ENCODE measurements at regions not wholly inside any gene's neighbourhood (a gene's known extent, or its start where the extent isn't known, plus 50 kb on each side); places are given as distances from the start of the nearest gene placed in this dataset.

- H3K4me1 Mint-ChIP-seq (ENCODE audit: low read depth) = no peaks in the 10 kb centered on the region
- TF ChIP-seq CTCF (IDR thresholded peaks at IDR 0.05; ENCODE audit: unreplicated experiment) = no peak
- peaks cover 3% of the 10 kb centered on the region for H3K9me3 Mint-ChIP-seq (ENCODE audit: low read depth)
- H3K27ac Mint-ChIP-seq = no peak overlapping the region
- H3K36me3 Mint-ChIP-seq (ENCODE audit: insufficient read depth) = peaks cover 9% of the 10 kb centered on the region
- DNase-seq (ENCODE audit: low spot score, unreplicated experiment) = no peak
- no peaks in the 10 kb centered on the region for H3K27me3 Mint-ChIP-seq
- H3K4me3 Mint-ChIP-seq (ENCODE audit: low read depth) = no peak overlapping the region
Measured at GRCh38 chr11:129267716-129268115, 75.6 kb upstream of the ARHGAP32 start.

GRCh38 chr11:129266536-129266935 lies 74.4 kb upstream of the ARHGAP32 start:
- peaks cover 3% of the 10 kb centered on the region for H3K9me3 Mint-ChIP-seq (ENCODE audit: low read depth)
- no peak overlapping the region for H3K27ac Mint-ChIP-seq
- H3K4me1 Mint-ChIP-seq (ENCODE audit: low read depth) = peaks cover under 1% of the 10 kb centered on the region
- H3K4me3 Mint-ChIP-seq (ENCODE audit: low read depth) = no peak overlapping the region
- no peaks in the 10 kb centered on the region for H3K27me3 Mint-ChIP-seq
- TF ChIP-seq CTCF (IDR thresholded peaks at IDR 0.05; ENCODE audit: unreplicated experiment) = no peak
- H3K36me3 Mint-ChIP-seq (ENCODE audit: insufficient read depth) = peaks cover 9% of the 10 kb centered on the region
- no peak for DNase-seq (ENCODE audit: low spot score, unreplicated experiment)

GRCh38 chr11:129265125-129265788 lies 73.1 kb upstream of the ARHGAP32 start:
- Mint-ChIP-seq H3K4me3 (ENCODE audit: low read depth) (no peak overlapping the region), H3K27me3 (no peaks in the 10 kb centered on the region), H3K4me1 (ENCODE audit: low read depth) (peaks cover 9% of the 10 kb centered on the region), H3K27ac (no peak overlapping the region), H3K9me3 (ENCODE audit: low read depth) (peaks cover 3% of the 10 kb centered on the region), H3K36me3 (ENCODE audit: insufficient read depth) (peaks cover 7% of the 10 kb centered on the region)
- no peak for TF ChIP-seq CTCF (IDR thresholded peaks at IDR 0.05; ENCODE audit: unreplicated experiment)
- no peak for DNase-seq (ENCODE audit: low spot score, unreplicated experiment)

GRCh38 chr11:129264114-129264513 lies 72.0 kb upstream of the ARHGAP32 start:
- Mint-ChIP-seq H3K36me3 (ENCODE audit: insufficient read depth) (peaks cover 7% of the 10 kb centered on the region), H3K27me3 (no peaks in the 10 kb centered on the region)
- DNase-seq (ENCODE audit: low spot score, unreplicated experiment) = no peak

GRCh38 chr11:129260750-129261149 lies 68.6 kb upstream of the ARHGAP32 start:
- no peak overlapping the region for H3K4me3 Mint-ChIP-seq (ENCODE audit: low read depth)
- no peak overlapping the region for H3K27ac Mint-ChIP-seq
- H3K36me3 Mint-ChIP-seq (ENCODE audit: insufficient read depth) = peaks cover 7% of the 10 kb centered on the region
- H3K4me1 Mint-ChIP-seq (ENCODE audit: low read depth) = peaks cover 28% of the 10 kb centered on the region
- no peaks in the 10 kb centered on the region for H3K27me3 Mint-ChIP-seq
- TF ChIP-seq CTCF (IDR thresholded peaks at IDR 0.05; ENCODE audit: unreplicated experiment) = no peak
- no peak for DNase-seq (ENCODE audit: low spot score, unreplicated experiment)
- H3K9me3 Mint-ChIP-seq (ENCODE audit: low read depth) = peaks cover 3% of the 10 kb centered on the region

More at GRCh38 chr11:129264114-129264513, 72.0 kb upstream of the ARHGAP32 start:
- TF ChIP-seq CTCF (IDR thresholded peaks at IDR 0.05; ENCODE audit: unreplicated experiment) = no peak
- no peak overlapping the region for H3K27ac Mint-ChIP-seq
- H3K4me3 Mint-ChIP-seq (ENCODE audit: low read depth) = no peak overlapping the region
- peaks cover 18% of the 10 kb centered on the region for H3K4me1 Mint-ChIP-seq (ENCODE audit: low read depth)
- H3K9me3 Mint-ChIP-seq (ENCODE audit: low read depth) = peaks cover 3% of the 10 kb centered on the region

All from progenitor cell of endocrine pancreas (in vitro differentiated cells).